ENCODE measurements at regions not wholly inside any gene's neighbourhood (a gene's known extent, or its start where the extent isn't known, plus 50 kb on each side); places are given as distances from the start of the nearest gene placed in this dataset.

DNA sequence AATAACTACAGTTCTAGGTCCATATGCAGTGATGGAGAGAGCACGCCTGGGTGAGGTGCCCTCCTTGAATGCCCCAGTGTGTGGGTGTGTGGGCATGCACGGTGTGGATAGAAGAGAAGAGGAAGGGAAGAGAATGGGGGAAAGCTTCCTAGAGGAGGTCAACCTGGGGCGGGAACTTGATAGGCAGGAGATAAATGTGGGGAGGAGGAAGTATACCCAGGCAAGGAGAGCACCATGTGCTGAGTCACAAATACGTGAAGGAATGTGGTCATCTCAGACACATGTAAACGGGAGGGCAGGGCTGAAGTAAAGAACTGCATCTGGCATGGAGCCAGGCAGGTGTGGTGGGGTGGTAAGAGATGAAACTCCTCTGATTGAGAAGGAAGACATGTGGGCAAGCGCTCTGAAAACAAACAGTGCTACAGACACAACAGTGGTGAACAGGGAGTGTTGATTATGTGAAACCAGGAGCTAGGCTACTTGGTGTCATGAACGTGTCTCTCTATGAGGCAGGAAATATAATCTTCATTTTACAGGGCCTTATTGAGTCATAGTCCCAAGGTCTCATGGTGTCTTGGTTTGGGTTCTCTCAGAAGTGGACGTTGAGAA is 61.5 kb upstream of the EED start:
- Histone ChIP-seq H3K14ac (ENCODE audit: insufficient read length) (no peak overlapping the region), H3K9me3 (ENCODE audit: insufficient read depth in 2 of 2, low read depth in 1 of 2, low read length in 1 of 2) (no peaks in the 10 kb centered on the region), H3K4me1 (replicated peaks in 1 of 4; ENCODE audit: control insufficient read depth in 3 of 4, insufficient read depth in 4 of 4, low read length in 3 of 4) (no peaks in the 10 kb centered on the region), H3K4me3 (ENCODE audit: extremely low read depth in 1 of 4, insufficient read depth in 2 of 4, low read depth in 3 of 4, low read length in 4 of 4) (no peak overlapping the region), H3K23me2 (ENCODE audit: low read depth, low read length) (no peaks in the 10 kb centered on the region), H4K5ac (ENCODE audit: insufficient read length, low read depth, low read length) (no peak overlapping the region), H4K20me1 (replicated peaks in 1 of 2; ENCODE audit: control insufficient read depth in 1 of 2, insufficient read depth in 2 of 2, low read length in 2 of 2) (no peaks in the 10 kb centered on the region), H2BK20ac (ENCODE audit: low read length) (no peak overlapping the region), H3K27ac (ENCODE audit: low read depth, low read length) (no peak overlapping the region), H3K4ac (replicated peaks; ENCODE audit: insufficient read length, low read depth, low read length) (no peak overlapping the region), H3K79me2 (ENCODE audit: control insufficient read depth in 1 of 2, insufficient read depth in 2 of 2, low read length in 2 of 2) (no peaks in the 10 kb centered on the region), H4K91ac (replicated peaks; ENCODE audit: insufficient read length, low read length) (no peak overlapping the region), H2BK5ac (ENCODE audit: low read depth, low read length) (no peak overlapping the region), H3K56ac (replicated peaks; ENCODE audit: insufficient read length, low read depth, low read length) (no peak overlapping the region), H2AK5ac (ENCODE audit: low read depth, low read length) (no peak overlapping the region), H3K9ac (replicated peaks in 1 of 4; ENCODE audit: extremely low read depth in 1 of 4, low read depth in 3 of 4, low read length in 3 of 4) (no peak overlapping the region), H3K18ac (ENCODE audit: extremely low read depth, low read length) (no peak overlapping the region), H3K36me3 (ENCODE audit: control insufficient read depth in 2 of 4, insufficient read depth in 4 of 4, low read length in 3 of 4) (no peaks in the 10 kb centered on the region), H2AFZ (ENCODE audit: low read length) (no peak overlapping the region), H2BK120ac (replicated peaks; ENCODE audit: low read depth, low read length) (no peak overlapping the region), H3K27me3 (replicated peaks in 1 of 4; ENCODE audit: control insufficient read depth in 3 of 4, extremely low read depth in 1 of 4, insufficient read depth in 3 of 4, low read length in 3 of 4) (no peaks in the 10 kb centered on the region), H2BK12ac (ENCODE audit: low read depth, low read length) (no peak overlapping the region), H3K23ac (ENCODE audit: insufficient read length) (no peak overlapping the region), H4K8ac (ENCODE audit: extremely low read depth, insufficient read depth, low read length) (no peak overlapping the region), H2BK15ac (ENCODE audit: low read length) (no peak overlapping the region), H3K79me1 (ENCODE audit: low read depth, low read length) (no peaks in the 10 kb centered on the region), H3K4me2 (ENCODE audit: insufficient read depth in 1 of 2, low read depth in 2 of 2, low read length in 2 of 2) (no peak overlapping the region)
- 86% methylated on average over 8 of the region's 8 CpGs; no CpG with 5 or more reads in 1 of the 2 experiments for WGBS, 2 experiments (ENCODE audit: extremely low coverage in 1 of 2, insufficient coverage in 1 of 2, insufficient read length in 1 of 2, insufficient replicate concordance in 2 of 2, low coverage in 1 of 2, low lambda C conversion rate in 2 of 2, missing lambda C conversion rate in 1 of 2)
- FAIRE-seq (no peak), DNase-seq (ENCODE audit: low read depth in 1 of 2, low spot score in 2 of 2) (no peak)
- POLR2A ChIA-PET (ENCODE audit: partially characterized antibody), result no interaction called here
- CTCF ChIA-PET (ENCODE audit: partially characterized antibody), result interaction anchor here (1.1 to 1.8 kb wide), 2 partner anchors 10 to 11 kb away, joined by 4 to 10 read pairs; no protein-coding TSS in a partner anchor
- TF ChIP-seq SP1 (IDR thresholded peaks at IDR 0.05; ENCODE audit: low read depth, low read length), result no peak
- TF ChIP-seq BCL11A (IDR thresholded peaks at IDR 0.05; ENCODE audit: low read depth in 2 of 2, low read length in 2 of 2), result no peak
